Dendritic cell treated with granulocyte-macrophage colony-stimulating factor and Interleukin-4, amounts not matched to agents 40 ng/mL and 50 ng/mL, for 4 days (primary cell): ENCODE measurements at regions not wholly inside any gene's neighbourhood (a gene's known extent, or its start where the extent isn't known, plus 50 kb on each side); places are given as distances from the start of the nearest gene placed in this dataset.
"Not testable (repeated sequence)": the region's sequence is repeated elsewhere in the genome, so short reads cannot be mapped to it uniquely, and the experiment has no call there.

Experiments
- H3K27ac Mint-ChIP-seq: one replicate; pipeline ENCODE4 v1.8.0; 2022; ENCODE audit warnings: mild to moderate bottlenecking, mixed read lengths
- H3K27me3 Mint-ChIP-seq: one replicate; pipeline ENCODE4 v1.8.0; 2022; ENCODE audit warnings: mild to moderate bottlenecking, mixed read lengths
- H3K36me3 Mint-ChIP-seq: one replicate; pipeline ENCODE4 v1.8.0; 2022; ENCODE audit warnings: low read depth, mixed read lengths
- H3K4me1 Mint-ChIP-seq: one replicate; pipeline ENCODE4 v1.8.0; 2022; ENCODE audit warnings: low read depth, mixed read lengths
- H3K4me3 Mint-ChIP-seq: one replicate; pipeline ENCODE4 v1.8.0; 2022; ENCODE audit warnings: mild to moderate bottlenecking, moderate library complexity, mixed read lengths
- H3K9me3 Mint-ChIP-seq: one replicate; pipeline ENCODE4 v1.8.0; 2022; ENCODE audit warnings: mixed read lengths
- intact Hi-C: fragments of 100-400 bp; cut with micrococcal nuclease; formaldehyde crosslinking; loops from one replicate; pipeline ENCODE4 v1.15.0; 2022

DNA sequence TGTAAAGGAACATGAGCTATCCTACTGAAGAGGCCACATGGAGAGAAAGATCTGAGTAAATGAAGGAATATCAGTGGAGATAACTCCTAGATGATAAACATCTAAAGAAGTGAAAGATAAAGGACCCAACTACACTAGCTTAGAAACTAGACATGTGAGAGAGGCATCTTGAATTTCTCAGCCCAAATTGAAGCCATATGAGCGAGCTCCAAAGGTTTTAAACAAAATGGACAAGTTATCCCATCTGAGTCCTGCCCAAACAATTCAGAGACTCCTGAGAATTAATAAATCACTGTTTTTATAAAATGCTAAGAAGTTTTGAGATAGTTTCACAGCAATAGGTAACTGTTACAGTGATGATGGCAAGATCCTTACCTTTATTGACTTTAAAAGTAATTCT lies 438.9 kb downstream of the NAV3 start:
- H3K4me3 Mint-ChIP-seq: no peak overlapping the region
- no peak overlapping the region for H3K27ac Mint-ChIP-seq
- no peaks in the 10 kb centered on the region for H3K36me3 Mint-ChIP-seq
- peaks cover 8% of the 10 kb centered on the region for H3K9me3 Mint-ChIP-seq
- H3K27me3 Mint-ChIP-seq: no peaks in the 10 kb centered on the region
- no peaks in the 10 kb centered on the region for H3K4me1 Mint-ChIP-seq
- intact Hi-C loops: no loop called here

DNA sequence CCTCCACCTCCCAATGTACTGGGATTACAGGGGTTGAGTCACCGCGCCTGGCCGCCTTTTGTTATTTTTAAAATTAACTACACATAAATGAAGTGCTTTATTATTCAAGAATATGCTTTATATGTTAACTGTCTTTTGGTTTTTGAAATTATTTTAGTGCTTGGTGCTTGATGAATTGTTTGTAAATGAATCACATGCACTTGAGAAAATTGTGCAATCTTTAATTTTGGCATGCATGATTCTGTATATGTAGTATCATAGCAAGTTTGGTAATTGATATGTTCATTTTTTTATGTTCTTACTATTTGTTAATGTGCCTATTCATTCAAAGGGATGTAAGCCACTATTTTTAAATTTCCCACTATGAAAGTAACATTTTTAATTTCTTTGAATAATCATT lies 440.9 kb downstream of the NAV3 start:
- Mint-ChIP-seq H3K4me3 (no peak overlapping the region), H3K4me1 (no peaks in the 10 kb centered on the region)

GRCh38 chr12:78275886-78276285 lies 445.2 kb downstream of the NAV3 start:
- no peak overlapping the region for H3K27ac Mint-ChIP-seq
- H3K4me1 Mint-ChIP-seq: no peaks in the 10 kb centered on the region
- H3K9me3 Mint-ChIP-seq: peaks cover 40% of the 10 kb centered on the region
- H3K36me3 Mint-ChIP-seq: no peaks in the 10 kb centered on the region
- no peak overlapping the region for H3K4me3 Mint-ChIP-seq
- H3K27me3 Mint-ChIP-seq: no peaks in the 10 kb centered on the region
- intact Hi-C loops: no loop called here

More for the DNA sequence above, 440.9 kb downstream of the NAV3 start:
- no peak overlapping the region for H3K27ac Mint-ChIP-seq
- intact Hi-C loops: no loop called here
- H3K36me3 Mint-ChIP-seq: no peaks in the 10 kb centered on the region
- no peaks in the 10 kb centered on the region for H3K27me3 Mint-ChIP-seq
- H3K9me3 Mint-ChIP-seq: peaks cover 21% of the 10 kb centered on the region

DNA sequence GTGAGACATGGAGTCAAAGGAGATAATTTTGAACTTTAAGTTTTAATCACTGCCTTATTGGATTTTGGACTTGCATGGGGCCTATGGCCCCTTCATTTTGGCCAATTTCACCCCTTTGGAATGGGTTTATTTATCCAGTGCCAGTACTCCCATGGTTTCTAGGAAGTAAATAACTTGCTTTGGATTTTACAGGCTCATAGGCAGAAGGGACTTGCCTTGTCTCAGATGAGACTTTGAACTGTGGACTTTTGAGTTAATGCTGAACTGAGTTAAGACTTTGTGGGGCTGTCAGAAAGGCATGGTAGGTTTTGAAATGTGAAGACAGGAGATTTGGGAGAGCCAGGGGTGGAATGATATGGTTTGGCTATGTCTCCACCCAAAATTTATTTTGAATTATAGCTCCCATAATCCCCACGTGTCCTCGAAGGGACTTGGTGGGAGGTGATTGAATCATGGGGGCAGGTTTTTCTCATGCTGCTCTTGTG lies 448.1 kb downstream of the NAV3 start:
- no peak overlapping the region for H3K27ac Mint-ChIP-seq
- intact Hi-C loops: no loop called here
- no peak overlapping the region for H3K4me3 Mint-ChIP-seq
- H3K4me1 Mint-ChIP-seq: no peaks in the 10 kb centered on the region
- no peaks in the 10 kb centered on the region for H3K36me3 Mint-ChIP-seq
- no peaks in the 10 kb centered on the region for H3K27me3 Mint-ChIP-seq
- peaks cover 32% of the 10 kb centered on the region for H3K9me3 Mint-ChIP-seq

DNA sequence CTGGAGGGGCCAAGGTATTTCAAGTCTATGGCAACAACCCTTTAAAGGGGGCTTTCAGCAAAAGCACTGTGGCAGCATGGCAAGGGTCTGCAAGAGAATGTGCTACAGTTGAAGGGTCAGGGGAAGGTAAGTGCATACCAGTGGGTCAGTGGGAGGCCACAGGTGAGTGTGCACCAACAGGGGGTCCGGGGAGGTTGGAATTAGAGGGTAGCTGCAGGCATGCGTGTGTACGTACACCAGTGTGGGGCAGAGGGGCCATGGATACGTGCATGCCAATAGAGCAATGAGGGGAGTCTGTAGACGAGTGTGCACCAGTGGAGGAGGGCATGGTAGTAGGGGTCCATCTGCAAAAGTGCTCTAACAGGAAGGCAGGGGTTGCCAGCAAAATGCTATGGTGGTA lies 448.9 kb downstream of the NAV3 start:
- intact Hi-C loops: no loop called here
- Mint-ChIP-seq H3K27me3 (no peaks in the 10 kb centered on the region), H3K36me3 (no peaks in the 10 kb centered on the region), H3K9me3 (peaks cover 32% of the 10 kb centered on the region), H3K4me1 (no peaks in the 10 kb centered on the region), H3K27ac (no peak overlapping the region), H3K4me3 (no peak overlapping the region)

DNA sequence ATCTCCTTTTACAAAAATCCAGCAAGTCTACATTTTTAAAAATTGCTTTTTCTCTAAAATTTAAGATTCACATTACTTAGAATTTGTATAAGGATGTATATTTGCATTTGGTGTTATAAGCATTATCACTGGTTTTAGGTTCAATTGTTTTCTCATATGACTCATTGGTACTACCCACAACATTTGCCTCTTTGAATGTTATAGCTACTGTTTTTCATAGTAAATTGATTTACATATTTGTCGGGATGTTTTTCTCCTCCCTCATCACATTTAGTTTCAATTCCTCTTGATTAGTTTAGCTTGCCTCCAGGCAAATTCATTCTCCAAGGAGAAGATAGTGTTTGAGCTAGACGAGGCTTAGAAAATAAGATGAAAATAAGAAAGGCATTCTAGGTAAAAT lies 450.4 kb downstream of the NAV3 start:
- H3K4me3 Mint-ChIP-seq: not testable (repeated sequence)

GRCh38 chr12:78284417-78284816 lies 453.7 kb downstream of the NAV3 start:
- no peaks in the 10 kb centered on the region for H3K27me3 Mint-ChIP-seq
- intact Hi-C loops: no loop called here
- H3K9me3 Mint-ChIP-seq: no peaks in the 10 kb centered on the region
- H3K4me3 Mint-ChIP-seq: no peak overlapping the region
- no peaks in the 10 kb centered on the region for H3K36me3 Mint-ChIP-seq
- no peaks in the 10 kb centered on the region for H3K4me1 Mint-ChIP-seq
- no peak overlapping the region for H3K27ac Mint-ChIP-seq

More for the DNA sequence above, 450.4 kb downstream of the NAV3 start:
- H3K27ac Mint-ChIP-seq, H3K27me3 Mint-ChIP-seq, H3K4me1 Mint-ChIP-seq, H3K36me3 Mint-ChIP-seq, intact Hi-C loops: not testable (repeated sequence)
- peaks cover 19% of the 10 kb centered on the region for H3K9me3 Mint-ChIP-seq

GRCh38 chr12:78290606-78291345 lies 460.1 kb downstream of the NAV3 start:
- H3K4me3 Mint-ChIP-seq: no peak overlapping the region
- no peaks in the 10 kb centered on the region for H3K4me1 Mint-ChIP-seq
- intact Hi-C loops: no loop called here
- no peaks in the 10 kb centered on the region for H3K36me3 Mint-ChIP-seq
- no peaks in the 10 kb centered on the region for H3K9me3 Mint-ChIP-seq
- H3K27me3 Mint-ChIP-seq: no peaks in the 10 kb centered on the region
- H3K27ac Mint-ChIP-seq: no peak overlapping the region

GRCh38 chr12:78293059-78293686 lies 462.5 kb downstream of the NAV3 start:
- Mint-ChIP-seq H3K4me1 (no peaks in the 10 kb centered on the region), H3K27me3 (no peaks in the 10 kb centered on the region), H3K27ac (no peak overlapping the region), H3K36me3 (no peaks in the 10 kb centered on the region), H3K9me3 (no peaks in the 10 kb centered on the region), H3K4me3 (no peak overlapping the region)
- intact Hi-C loops: no loop called here

DNA sequence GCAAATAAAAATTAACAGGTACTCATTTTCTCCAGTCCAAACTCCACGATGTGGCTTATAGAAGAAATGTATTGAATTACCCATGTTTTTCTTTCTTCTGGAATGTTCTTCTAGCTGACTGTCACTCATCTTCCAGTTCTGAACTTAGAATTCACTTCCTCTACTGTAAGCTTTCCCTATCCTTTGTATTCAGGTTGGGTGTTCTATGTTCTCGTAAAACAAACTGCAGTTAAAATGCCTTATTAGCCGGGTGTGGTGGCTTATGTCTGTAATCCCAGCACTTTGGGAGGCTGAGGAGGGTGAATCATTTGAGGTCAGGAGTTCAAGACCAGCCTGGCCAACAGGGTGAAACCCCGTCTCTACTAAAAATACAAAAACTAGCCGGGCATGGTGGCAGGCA lies 470.6 kb downstream of the NAV3 start:
- H3K27me3 Mint-ChIP-seq, H3K4me1 Mint-ChIP-seq: not testable (repeated sequence)

DNA sequence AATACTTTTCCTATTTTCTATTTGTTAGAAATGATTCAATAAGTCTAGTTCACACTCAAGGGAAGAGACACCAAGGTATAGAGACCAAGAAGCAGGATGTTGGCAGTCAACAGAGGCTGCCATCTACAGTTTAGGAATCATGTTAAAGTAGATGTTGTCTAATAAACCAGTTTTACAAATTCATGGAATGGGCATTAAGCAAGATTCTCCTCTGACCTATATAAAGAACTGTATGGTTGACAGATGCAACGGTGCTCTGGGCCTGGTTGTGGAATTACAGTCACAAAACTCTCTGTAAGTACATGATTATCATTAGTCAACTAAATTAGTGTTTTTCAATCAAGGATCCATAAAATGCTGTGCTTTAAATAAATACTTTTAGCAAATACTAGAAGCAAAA lies 475.1 kb downstream of the NAV3 start:
- Mint-ChIP-seq H3K27ac (no peak overlapping the region), H3K36me3 (no peaks in the 10 kb centered on the region), H3K9me3 (peaks cover 3% of the 10 kb centered on the region), H3K27me3 (no peaks in the 10 kb centered on the region), H3K4me1 (no peaks in the 10 kb centered on the region), H3K4me3 (no peak overlapping the region)
- intact Hi-C loops: no loop called here

More for the DNA sequence above, 470.6 kb downstream of the NAV3 start:
- H3K9me3 Mint-ChIP-seq, H3K36me3 Mint-ChIP-seq, H3K4me3 Mint-ChIP-seq, H3K27ac Mint-ChIP-seq, intact Hi-C loops: not testable (repeated sequence)

DNA sequence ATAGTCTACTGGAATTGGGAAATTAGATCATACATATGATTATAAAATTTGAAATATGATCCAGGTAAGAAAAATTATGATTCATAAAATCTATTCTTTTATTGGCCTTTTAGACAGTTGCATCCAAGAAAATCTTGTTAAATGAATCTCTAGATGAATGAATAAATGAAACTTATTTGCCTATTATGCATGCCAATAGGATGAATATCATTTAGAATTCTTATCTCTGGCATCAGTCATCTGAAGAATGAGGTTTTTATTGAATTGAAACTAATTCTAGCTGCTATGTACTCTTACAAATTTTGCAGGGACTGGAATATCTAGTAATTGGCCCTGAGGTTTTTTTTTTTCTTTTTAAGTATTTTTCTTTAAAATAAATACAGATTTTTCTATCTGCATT lies 475.5 kb downstream of the NAV3 start:
- no peak overlapping the region for H3K4me3 Mint-ChIP-seq
- no peaks in the 10 kb centered on the region for H3K9me3 Mint-ChIP-seq
- intact Hi-C loops: no loop called here
- no peaks in the 10 kb centered on the region for H3K36me3 Mint-ChIP-seq
- no peaks in the 10 kb centered on the region for H3K27me3 Mint-ChIP-seq
- no peak overlapping the region for H3K27ac Mint-ChIP-seq
- no peaks in the 10 kb centered on the region for H3K4me1 Mint-ChIP-seq

- Mint-ChIP-seq H3K9me3 (no peaks in the 10 kb centered on the region), H3K36me3 (no peaks in the 10 kb centered on the region), H3K4me1 (no peaks in the 10 kb centered on the region), H3K27ac (no peak overlapping the region), H3K4me3 (no peak overlapping the region), H3K27me3 (no peaks in the 10 kb centered on the region)
- intact Hi-C loops: no loop called here
Measured at GRCh38 chr12:78308701-78309100, 478.0 kb downstream of the NAV3 start.

GRCh38 chr12:78315028-78315427 lies 484.3 kb downstream of the NAV3 start:
- intact Hi-C loops: no loop called here
- no peak overlapping the region for H3K27ac Mint-ChIP-seq
- no peaks in the 10 kb centered on the region for H3K9me3 Mint-ChIP-seq
- no peak overlapping the region for H3K4me3 Mint-ChIP-seq
- H3K36me3 Mint-ChIP-seq: no peaks in the 10 kb centered on the region
- no peaks in the 10 kb centered on the region for H3K27me3 Mint-ChIP-seq
- no peaks in the 10 kb centered on the region for H3K4me1 Mint-ChIP-seq

GRCh38 chr12:78316136-78316535 lies 485.4 kb downstream of the NAV3 start:
- H3K27ac Mint-ChIP-seq: no peak overlapping the region
- no peak overlapping the region for H3K4me3 Mint-ChIP-seq
- no peaks in the 10 kb centered on the region for H3K36me3 Mint-ChIP-seq
- H3K9me3 Mint-ChIP-seq: peaks cover under 1% of the 10 kb centered on the region
- no peaks in the 10 kb centered on the region for H3K27me3 Mint-ChIP-seq
- no peaks in the 10 kb centered on the region for H3K4me1 Mint-ChIP-seq
- intact Hi-C loops: no loop called here
